ENCODE measurements at regions not wholly inside any gene's neighbourhood (a gene's known extent, or its start where the extent isn't known, plus 50 kb on each side); places are given as distances from the start of the nearest gene placed in this dataset.

DNA sequence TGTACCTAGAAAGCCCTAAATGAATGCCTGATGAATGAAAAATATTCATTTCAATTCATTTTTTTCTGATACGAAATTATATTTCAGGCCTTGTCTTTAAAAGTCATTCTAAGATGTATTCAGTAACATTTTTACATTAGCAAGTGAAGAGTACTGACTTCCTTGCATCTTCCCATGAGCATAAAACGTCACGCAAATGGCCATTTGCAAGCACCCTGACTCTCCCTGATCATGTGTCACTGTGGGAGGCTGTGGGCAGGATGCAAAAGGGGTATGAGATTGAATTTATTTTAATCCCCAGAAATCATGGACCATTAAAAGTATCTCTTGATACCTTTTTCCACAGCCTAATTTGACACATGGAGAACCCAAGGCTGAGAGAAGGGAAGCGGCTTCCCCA is 105.0 kb downstream of the BDH1 start:
- TF ChIP-seq POLR2AphosphoS5 (IDR thresholded peaks at IDR 0.05; ENCODE audit: low read depth, low read length) (no peak), POLR2A (IDR thresholded peaks at IDR 0.05; ENCODE audit: low read depth, low read length) (no peak), TAF1 (IDR thresholded peaks at IDR 0.05; ENCODE audit: borderline replicate concordance, low read depth, low read length) (no peak)
